Fibroblast of skin of right quadriceps (primary cell): ENCODE measurements at regions not wholly inside any gene's neighbourhood (a gene's known extent, or its start where the extent isn't known, plus 50 kb on each side); places are given as distances from the start of the nearest gene placed in this dataset.

ENCODE experiments used
- DNase-seq: peaks from one replicate; pipeline ENCODE4 v3.0.0-alpha.2; 2013

DNA sequence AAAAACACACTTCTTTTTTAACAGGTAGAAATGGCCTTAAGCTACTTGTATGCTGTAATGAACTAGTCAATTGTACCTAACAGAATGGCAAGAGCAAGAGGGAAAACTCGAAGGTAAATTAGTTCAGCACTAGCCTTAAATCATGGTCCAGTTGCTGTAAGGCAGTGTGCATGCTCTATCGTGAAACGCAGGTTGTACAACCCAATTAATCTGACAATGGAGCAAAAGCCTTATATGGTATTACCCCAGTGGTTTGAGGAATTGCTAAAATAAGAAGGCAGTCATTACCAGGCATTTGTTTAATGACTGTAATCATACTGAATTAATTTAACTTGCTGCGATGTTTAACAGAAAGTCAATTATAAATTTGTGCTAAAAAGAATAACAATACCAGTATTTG lies 69.3 kb upstream of the SOX4 start:
- DNase-seq = no peak

DNA sequence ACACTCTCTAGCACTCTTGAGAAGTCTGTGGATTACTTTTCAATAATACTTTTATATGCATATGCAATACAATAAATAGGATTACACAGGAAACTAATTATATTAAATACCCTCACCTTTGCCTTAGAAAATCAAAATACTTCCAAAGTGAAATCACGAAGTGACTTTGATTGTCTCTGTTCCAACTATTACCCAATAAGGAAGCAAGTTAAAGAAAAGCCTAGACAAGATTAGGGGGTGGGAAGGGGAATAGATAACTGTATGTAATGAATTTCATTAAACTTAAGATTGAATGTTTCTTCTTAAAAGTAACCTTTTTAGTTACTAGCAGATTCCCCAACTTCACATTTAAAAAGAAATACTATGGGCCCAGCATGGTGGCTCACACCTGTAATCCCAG lies 66.6 kb upstream of the SOX4 start:
- DNase-seq = no peak

DNA sequence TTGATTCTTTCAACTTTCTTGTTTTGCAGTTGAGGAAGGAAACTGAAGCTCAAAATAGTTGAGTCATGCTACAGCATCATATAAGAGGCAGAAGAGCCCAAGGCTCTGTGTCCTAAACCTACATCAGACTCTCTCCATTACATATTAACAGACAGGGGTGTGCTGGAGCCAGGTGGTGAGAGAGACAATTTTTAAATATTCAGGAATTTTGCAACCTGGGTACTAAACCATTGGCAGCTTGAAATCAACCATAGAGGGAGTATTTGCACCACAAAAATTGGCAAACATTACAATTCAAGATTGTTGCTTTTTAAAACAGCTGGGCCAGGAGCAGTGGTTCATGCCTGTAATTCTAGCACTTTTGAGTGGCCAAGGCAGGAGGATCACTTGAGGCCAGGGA lies 65.8 kb upstream of the SOX4 start:
- no peak for DNase-seq

DNA sequence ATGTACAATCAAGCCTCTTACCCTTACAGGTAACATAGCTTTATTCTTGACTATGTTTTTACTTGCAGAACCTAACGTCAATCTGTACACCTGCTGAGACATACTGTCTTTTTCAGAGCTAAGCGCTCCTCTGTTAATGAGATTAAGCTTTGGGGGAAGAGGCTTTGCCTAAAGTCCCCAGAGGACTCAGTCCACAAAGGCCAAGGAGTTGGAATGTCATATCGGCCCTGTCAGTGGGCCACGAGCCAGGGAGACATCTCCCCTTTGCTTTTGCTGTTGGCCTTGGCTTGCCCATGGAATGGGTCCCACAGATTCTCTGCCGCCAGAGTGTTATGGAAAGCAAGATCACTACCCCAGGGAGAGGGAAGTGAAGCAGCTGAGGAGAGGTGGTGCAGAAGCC lies 64.1 kb upstream of the SOX4 start:
- DNase-seq = no peak

DNA sequence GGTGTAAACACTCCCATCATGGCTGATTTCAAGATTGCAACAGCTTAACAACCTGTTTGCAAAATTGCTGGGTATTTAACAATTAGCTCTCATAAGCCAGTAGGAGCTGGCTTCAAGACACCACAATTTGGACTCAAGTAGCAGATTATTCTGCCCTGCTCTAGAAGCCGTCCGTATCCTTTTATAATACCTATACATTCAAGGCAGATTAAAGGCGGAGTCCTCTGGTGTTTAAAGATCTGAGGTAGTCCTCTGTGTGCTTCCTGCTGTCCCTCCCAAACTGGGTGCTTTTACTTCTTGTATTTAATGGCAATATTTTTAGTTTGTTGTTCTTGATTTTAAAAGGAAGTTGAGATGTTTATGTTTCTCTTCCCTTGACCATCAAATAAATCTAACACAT lies 62.2 kb upstream of the SOX4 start:
- DNase-seq = no peak

DNA sequence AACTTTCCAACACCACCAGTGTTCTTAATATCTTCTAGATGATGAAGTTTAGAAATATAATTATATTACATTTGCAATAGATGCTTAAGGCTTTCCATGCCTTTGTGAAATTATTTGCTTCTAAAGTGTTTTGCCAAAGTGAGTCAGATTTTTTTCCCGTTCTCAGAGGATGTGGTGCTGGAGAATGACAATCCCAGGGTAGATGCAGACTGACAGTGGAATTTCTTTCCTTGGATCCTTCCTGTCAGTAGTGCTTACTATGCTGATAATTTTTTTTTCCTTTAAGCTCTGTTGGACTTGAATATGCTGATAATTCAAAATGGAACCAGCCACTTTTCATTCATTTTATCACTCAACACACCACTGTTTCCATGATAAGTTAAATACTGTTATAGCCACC lies 59.9 kb upstream of the SOX4 start:
- DNase-seq = peak; percentile 17

DNA sequence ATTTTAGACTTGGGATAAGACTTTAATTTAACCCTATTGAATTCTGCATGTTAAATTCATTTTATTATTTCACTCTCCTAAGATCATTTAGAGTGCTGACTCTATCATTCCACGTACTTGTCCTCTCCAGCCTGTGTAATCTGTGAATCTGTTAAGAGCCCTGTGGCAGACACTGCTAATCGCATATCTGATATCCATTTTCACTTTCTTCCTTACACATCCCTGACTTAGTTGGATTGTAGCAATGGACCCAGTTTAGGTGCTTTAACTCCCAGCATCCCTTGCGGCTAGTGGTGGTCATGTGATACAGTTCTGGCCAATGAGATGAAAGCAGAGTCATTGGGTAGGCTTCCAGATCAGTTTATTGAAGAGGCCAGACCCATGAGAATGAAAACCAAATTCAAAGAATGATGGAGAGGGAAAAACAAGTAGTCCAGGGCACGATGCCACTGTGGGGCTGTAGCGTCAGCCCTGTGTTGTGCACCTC lies 57.2 kb upstream of the SOX4 start:
- no peak for DNase-seq

DNA sequence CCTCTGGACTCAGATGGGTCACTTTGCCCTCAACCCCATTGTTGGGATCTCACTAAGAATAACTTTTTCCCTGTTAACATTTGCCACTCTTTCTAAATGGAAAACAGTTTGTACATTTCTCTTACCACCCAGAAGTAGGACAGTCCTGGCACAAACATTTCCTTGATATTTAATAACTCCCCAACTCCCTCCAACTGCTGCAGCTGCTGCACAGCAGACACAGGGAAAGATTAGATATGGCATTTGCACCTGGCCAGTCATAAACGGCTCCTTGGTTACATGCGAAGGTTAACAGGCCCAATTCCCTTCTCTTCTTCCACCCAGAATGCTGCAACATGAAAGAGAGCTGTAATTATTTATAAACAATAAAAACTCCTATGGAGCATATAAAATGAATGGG lies 55.9 kb upstream of the SOX4 start:
- no peak for DNase-seq

DNA sequence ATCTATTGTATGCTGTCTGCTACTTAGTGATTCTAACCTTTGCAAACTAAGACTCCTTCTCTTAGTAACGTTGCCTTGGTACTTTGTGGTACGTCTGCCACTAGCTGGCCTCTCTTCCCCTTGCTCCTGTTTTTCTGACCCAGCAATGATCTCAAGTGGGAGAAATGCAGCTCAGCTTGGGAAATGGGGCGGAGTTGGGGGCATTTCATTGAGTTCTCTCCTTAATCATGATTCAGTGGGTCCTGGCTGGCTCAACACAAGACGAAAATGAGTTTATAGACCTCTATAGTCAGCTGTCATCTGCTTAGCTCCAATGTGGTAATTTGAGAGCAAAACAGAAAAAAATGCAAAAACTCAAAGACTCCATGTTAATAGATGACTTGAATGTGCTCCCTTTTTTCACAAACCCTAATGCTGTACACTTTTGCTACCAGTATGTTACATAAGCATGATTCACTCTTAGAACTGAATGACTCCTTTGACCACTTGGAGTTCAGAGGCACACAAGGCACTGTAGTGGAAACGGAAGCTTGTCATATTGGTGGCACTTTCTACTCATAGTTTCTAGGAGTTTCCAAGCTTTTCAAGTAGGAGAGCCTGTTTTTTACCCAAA lies 55.3 kb upstream of the SOX4 start:
- DNase-seq = peak; percentile 6

DNA sequence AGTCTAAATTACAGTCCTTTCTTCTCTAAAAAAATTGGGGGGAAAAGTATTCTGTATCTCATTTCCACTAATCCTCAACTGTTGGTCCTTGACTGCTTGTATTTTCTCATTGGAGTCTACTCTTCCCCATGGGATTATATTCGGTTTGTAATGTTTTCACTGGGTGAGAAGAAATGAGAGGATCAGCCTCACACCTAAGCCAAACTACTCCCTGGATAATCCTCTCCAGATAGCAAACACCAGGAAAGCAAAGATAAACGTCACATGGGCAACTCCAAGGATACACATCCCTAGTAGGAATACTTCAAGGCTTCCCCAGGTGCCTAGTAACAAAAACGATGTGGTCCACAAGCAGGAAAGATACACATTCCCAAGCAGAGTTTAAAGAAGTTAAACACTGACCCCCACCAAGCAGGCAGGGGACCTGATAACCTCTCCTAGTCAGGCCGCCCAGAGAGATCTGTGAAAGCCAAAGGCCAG lies 53.9 kb upstream of the SOX4 start:
- DNase-seq = no peak
